ENCODE measurements at regions not wholly inside any gene's neighbourhood (a gene's known extent, or its start where the extent isn't known, plus 50 kb on each side); places are given as distances from the start of the nearest gene placed in this dataset.

DNA sequence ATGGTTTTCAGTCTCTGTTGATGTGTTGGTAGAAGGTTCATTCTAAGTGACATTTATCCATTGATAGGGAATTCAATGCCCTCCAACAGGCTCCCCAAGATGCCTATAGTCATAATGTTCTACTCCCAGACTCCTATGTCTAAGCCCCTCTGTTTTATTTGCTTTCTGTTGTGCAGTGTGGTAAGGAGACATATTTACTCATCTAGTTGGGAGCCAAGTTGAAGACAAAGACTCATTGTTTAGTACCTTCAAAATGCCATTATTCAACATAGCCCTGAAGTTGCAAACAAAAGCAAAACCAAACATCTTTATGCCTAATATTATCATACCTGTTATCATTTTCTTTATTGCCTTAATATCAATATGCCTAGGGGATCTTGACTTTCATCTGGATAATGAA is 302.1 kb downstream of the RMST start:
- TF ChIP-seq POLR2A (IDR thresholded peaks at IDR 0.05), result no peak
- TF ChIP-seq, protein P1, sequence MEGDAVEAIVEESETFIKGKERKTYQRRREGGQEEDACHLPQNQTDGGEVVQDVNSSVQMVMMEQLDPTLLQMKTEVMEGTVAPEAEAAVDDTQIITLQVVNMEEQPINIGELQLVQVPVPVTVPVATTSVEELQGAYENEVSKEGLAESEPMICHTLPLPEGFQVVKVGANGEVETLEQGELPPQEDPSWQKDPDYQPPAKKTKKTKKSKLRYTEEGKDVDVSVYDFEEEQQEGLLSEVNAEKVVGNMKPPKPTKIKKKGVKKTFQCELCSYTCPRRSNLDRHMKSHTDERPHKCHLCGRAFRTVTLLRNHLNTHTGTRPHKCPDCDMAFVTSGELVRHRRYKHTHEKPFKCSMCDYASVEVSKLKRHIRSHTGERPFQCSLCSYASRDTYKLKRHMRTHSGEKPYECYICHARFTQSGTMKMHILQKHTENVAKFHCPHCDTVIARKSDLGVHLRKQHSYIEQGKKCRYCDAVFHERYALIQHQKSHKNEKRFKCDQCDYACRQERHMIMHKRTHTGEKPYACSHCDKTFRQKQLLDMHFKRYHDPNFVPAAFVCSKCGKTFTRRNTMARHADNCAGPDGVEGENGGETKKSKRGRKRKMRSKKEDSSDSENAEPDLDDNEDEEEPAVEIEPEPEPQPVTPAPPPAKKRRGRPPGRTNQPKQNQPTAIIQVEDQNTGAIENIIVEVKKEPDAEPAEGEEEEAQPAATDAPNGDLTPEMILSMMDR (IDR thresholded peaks at IDR 0.05 in 4 of 5, conservative IDR thresholded peaks at IDR 0.05 in 1 of 5), result no peak
